SK-N-SH (cell line): ENCODE measurements at regions not wholly inside any gene's neighbourhood (a gene's known extent, or its start where the extent isn't known, plus 50 kb on each side); places are given as distances from the start of the nearest gene placed in this dataset.
A peak's percentile ranks its signal among the peaks of the same experiment; 100 is the strongest.

Experiments used
- CTCF ChIA-PET: fragments of 300-600, 350-600 bp; formaldehyde crosslinking; extraction: SDS; loops from one replicate; lab custom pipeline; 2021; lab: Yijun Ruan, JAX
- POLR2A ChIA-PET: fragments of 350-600 bp; sonication (Branson Sonifier 250); formaldehyde crosslinking; extraction: SDS; loops from one replicate; lab custom pipeline; 2020; ENCODE audit warnings: antibody characterized with exemption, inconsistent platforms; lab: Yijun Ruan, JAX
- DNase-seq: peaks from one replicate; pipeline ENCODE4 v3.0.0; 2012
- H2AFZ ChIP-seq: fragments of 200-600 bp; sonication (generic); 2 replicates; pipeline ENCODE4 v1.8.1; 2016; ENCODE audit warnings: antibody characterized with exemption, mild to moderate bottlenecking, low read depth
- H3F3A ChIP-seq: fragments of 200-600 bp; sonication (generic); replicated peaks from 2 replicates; pipeline ENCODE3; 2016; ENCODE audit warnings: antibody characterized with exemption, mild to moderate bottlenecking; ENCODE audit not compliant: insufficient read depth
- H3K27ac ChIP-seq, 2 experiments: fragments of 200-500 bp in 1 of 2; fragments of 200-600 bp in 1 of 2; sonication (Bioruptor generic) in 1 of 2; sonication (generic), shearing (Covaris generic) in 1 of 2; 2 replicates each; pipeline versions ENCODE4 v1.5.1 to v1.6.1; 2014 to 2016; ENCODE audit warnings: low read depth in 2 of 2, inconsistent platforms in 1 of 2, low read length in 1 of 2, mild to moderate bottlenecking in 1 of 2, mixed read lengths in 1 of 2
- H3K27me3 ChIP-seq: fragments of 200-600 bp; sonication (generic), shearing (Covaris generic); 2 replicates; pipeline ENCODE4 v1.6.1; 2016; ENCODE audit warnings: mixed run types; ENCODE audit not compliant: insufficient read depth
- H3K36me3 ChIP-seq, 2 experiments: fragments of 200-500 bp in 1 of 2; fragments of 200-600 bp in 1 of 2; sonication (Bioruptor generic) in 1 of 2; sonication (generic) in 1 of 2; replicated peaks in 1 of 2; 2 replicates each; pipeline versions ENCODE3 to v1.5.1; 2014 to 2016; ENCODE audit warnings: low read length in 1 of 2, mild to moderate bottlenecking in 1 of 2; ENCODE audit not compliant: insufficient read depth in 2 of 2, control insufficient read depth in 1 of 2
- H3K4me1 ChIP-seq, 2 experiments: fragments of 200-500 bp in 1 of 2; fragments of 200-600 bp in 1 of 2; sonication (Bioruptor generic) in 1 of 2; sonication (generic), shearing (Covaris generic) in 1 of 2; 2 replicates each; pipeline versions ENCODE4 v1.5.1 to v1.6.1; 2014 to 2016; ENCODE audit warnings: low read depth in 1 of 2, low read length in 1 of 2, mixed run types in 1 of 2; ENCODE audit not compliant: insufficient read depth in 2 of 2, control insufficient read depth in 1 of 2
- H3K4me2 ChIP-seq: fragments of 200-600 bp; sonication (generic), shearing (Covaris generic); 2 replicates; pipeline ENCODE4 v1.6.1; 2017; ENCODE audit warnings: mixed run types
- H3K4me3 ChIP-seq, 2 experiments: fragments of 200-500 bp in 1 of 2; fragments of 200-600 bp in 1 of 2; sonication (Bioruptor generic) in 1 of 2; sonication (generic), shearing (Covaris generic) in 1 of 2; 2 replicates each; pipeline versions ENCODE4 v1.5.1 to v1.8.1; 2014 to 2016; ENCODE audit warnings: low read depth in 2 of 2, inconsistent platforms in 1 of 2, low read length in 1 of 2, mild to moderate bottlenecking in 1 of 2, mixed read lengths in 1 of 2, moderate library complexity in 1 of 2
- H3K79me2 ChIP-seq: fragments of 200-600 bp; sonication (generic); 2 replicates; pipeline ENCODE4 v1.8.1; 2017; ENCODE audit warnings: mild to moderate bottlenecking; ENCODE audit not compliant: insufficient read depth
- H3K9ac ChIP-seq: fragments of 200-600 bp; sonication (generic); 2 replicates; pipeline ENCODE4 v1.6.1; 2017; ENCODE audit warnings: mixed run types
- H3K9me2 ChIP-seq: fragments of 200-600 bp; sonication (generic); 2 replicates; pipeline ENCODE4 v1.6.1; 2017; ENCODE audit warnings: mixed run types
- H3K9me3 ChIP-seq: fragments of 200-600 bp; sonication (generic); 2 replicates; pipeline ENCODE4 v1.6.1; 2017; ENCODE audit warnings: mixed run types, mild to moderate bottlenecking, moderate library complexity
- H4K20me1 ChIP-seq: fragments of 200-600 bp; sonication (generic); 2 replicates; pipeline ENCODE4 v1.6.1; 2017; ENCODE audit warnings: mild to moderate bottlenecking, mixed run types; ENCODE audit not compliant: insufficient read depth
- CHD2 ChIP-seq: fragments of 150-350 bp; IDR thresholded peaks from 2 replicates; pipeline ENCODE4 v1.6.1; 2018; ENCODE audit warnings: low read length; ENCODE audit not compliant: partially characterized antibody
- EP300 ChIP-seq, 2 experiments: IDR thresholded peaks; 2 replicates each; pipeline versions ENCODE4 v1.4.0 to v1.6.1; 2012; ENCODE audit warnings: borderline replicate concordance in 1 of 2, low read depth in 1 of 2, low read length in 1 of 2
- EZH2phosphoT487 ChIP-seq: fragments of 200-600 bp; sonication (generic); IDR thresholded peaks from 2 replicates; pipeline ENCODE4 v1.6.1; 2017; ENCODE audit warnings: low read depth, mixed run types, mild to moderate bottlenecking, antibody characterized with exemption, moderate library complexity, borderline replicate concordance
- FOSL2 ChIP-seq: IDR thresholded peaks from 2 replicates; pipeline ENCODE4 v1.4.0; 2012; ENCODE audit warnings: low read depth, mild to moderate bottlenecking, moderate library complexity, borderline replicate concordance
- FOXM1 ChIP-seq: IDR thresholded peaks from 2 replicates; pipeline ENCODE4 v1.4.0; 2012; ENCODE audit warnings: low read depth, mild to moderate bottlenecking
- GABPA ChIP-seq: IDR thresholded peaks from 2 replicates; pipeline ENCODE4 v1.4.0; 2012; ENCODE audit warnings: low read depth, mild to moderate bottlenecking
- GATA2 ChIP-seq: sonication (generic); formaldehyde crosslinking; IDR thresholded peaks from 2 replicates; pipeline ENCODE4 v1.5.0; 2020; ENCODE audit warnings: mild to moderate bottlenecking, missing genetic modification reagents
- JUND ChIP-seq: IDR thresholded peaks from 2 replicates; pipeline ENCODE4 v1.4.0; 2012
- MAX ChIP-seq: IDR thresholded peaks from 2 replicates; pipeline ENCODE4 v1.4.0; 2012; ENCODE audit warnings: low read depth
- MEF2A ChIP-seq: IDR thresholded peaks from 2 replicates; pipeline ENCODE4 v1.4.0; 2012; ENCODE audit warnings: low read depth, borderline replicate concordance
- MXI1 ChIP-seq: IDR thresholded peaks from 2 replicates; pipeline ENCODE4 v1.6.1; 2012; ENCODE audit warnings: mild to moderate bottlenecking, low read depth, low read length, improper control_type of control experiment
- NFIC ChIP-seq: IDR thresholded peaks from 2 replicates; pipeline ENCODE4 v1.4.0; 2012; ENCODE audit warnings: borderline replicate concordance
- NRF1 ChIP-seq: IDR thresholded peaks from 2 replicates; pipeline ENCODE4 v1.6.1; 2012; ENCODE audit warnings: low read depth, mild to moderate bottlenecking, low read length
- PBX3 ChIP-seq: IDR thresholded peaks from 2 replicates; pipeline ENCODE4; 2012
- POLR2AphosphoS5 ChIP-seq: IDR thresholded peaks from 2 replicates; pipeline ENCODE4 v1.6.1; 2012; ENCODE audit warnings: low read depth, low read length
- RAD21 ChIP-seq: IDR thresholded peaks from 2 replicates; pipeline ENCODE4 v1.6.1; 2012; ENCODE audit warnings: mild to moderate bottlenecking, low read length
- RCOR1 ChIP-seq: fragments of 150-350 bp; IDR thresholded peaks from 2 replicates; pipeline ENCODE4 v1.6.1; 2017; ENCODE audit warnings: antibody characterized with exemption, low read length
- RXRA ChIP-seq: IDR thresholded peaks from 2 replicates; pipeline ENCODE4 v1.4.0; 2012; ENCODE audit warnings: low read depth, mild to moderate bottlenecking, borderline replicate concordance
- TAF1 ChIP-seq: IDR thresholded peaks from 2 replicates; pipeline ENCODE4 v1.6.1; 2012; ENCODE audit warnings: low read depth, mild to moderate bottlenecking, low read length, moderate library complexity, borderline replicate concordance
- TCF12 ChIP-seq: IDR thresholded peaks from 2 replicates; pipeline ENCODE4 v1.4.0; 2012
- TEAD4 ChIP-seq: IDR thresholded peaks from 2 replicates; pipeline ENCODE4 v1.4.0; 2012; ENCODE audit warnings: mild to moderate bottlenecking, borderline replicate concordance; ENCODE audit not compliant: insufficient read depth
- USF1 ChIP-seq: IDR thresholded peaks from 2 replicates; pipeline ENCODE4 v1.4.0; 2012; ENCODE audit warnings: low read depth, borderline replicate concordance

- Histone ChIP-seq H3K4me1 (peaks cover 0 to 13% of the 10 kb centered on the region in 2 experiments; a peak in 1 of 4 replicates), H3K27me3 (no peaks in the 10 kb centered on the region), H3K4me2 (no peak overlapping the region; the same call in 1 of the 2 replicates), H3K4me3 (no peak overlapping the region), H3K9me2 (no peaks in the 10 kb centered on the region), H4K20me1 (no peaks in the 10 kb centered on the region), H2AFZ (no peak overlapping the region; the same call in 1 of the 2 replicates), H3K9me3 (peaks cover 12% of the 10 kb centered on the region; the same call in 1 of the 2 replicates), H3K36me3 (no peaks in the 10 kb centered on the region), H3K9ac (peak overlapping the region; percentile 8; the same call in 1 of the 2 replicates), H3F3A (peaks cover 8% of the 10 kb centered on the region), H3K79me2 (no peaks in the 10 kb centered on the region), H3K27ac (peak overlapping the region in 1 of 2 experiments; percentile 66; a peak in 2 of 4 replicates)
- TF ChIP-seq NFIC (peak; percentile 67), MEF2A (peak; percentile 82), JUND (peak; percentile 77), RXRA (peak; percentile 65), TEAD4 (peak; percentile 33; the same call in 1 of the 2 replicates), FOXM1 (no peak), PBX3 (peak; percentile 34; the same call in 1 of the 2 replicates), RAD21 (no peak), USF1 (no peak), TAF1 (no peak), EP300 (IDR thresholded peaks at IDR 0.05; ENCODE audit: borderline replicate concordance in 1 of 2, low read depth in 1 of 2, low read length in 1 of 2) (peak in 1 of 2 experiments; percentile 67; a peak in 2 of 4 replicates), FOSL2 (peak; percentile 73; the same call in 1 of the 2 replicates), TCF12 (peak; percentile 62), MAX (peak; percentile 53; the same call in 1 of the 2 replicates)
- POLR2A ChIA-PET: no interaction called here
- no peak for DNase-seq
- CTCF ChIA-PET: no interaction called here
Observed at GRCh38 chr4:17142232-17142711, 243.8 kb upstream of the LDB2 start.

GRCh38 chr4:17138847-17139246 lies 240.4 kb upstream of the LDB2 start:
- Histone ChIP-seq H3K9me2 (no peaks in the 10 kb centered on the region), H3K9me3 (peaks cover 12% of the 10 kb centered on the region; the same call in 1 of the 2 replicates), H3K27ac (no peak overlapping the region), H3K27me3 (no peaks in the 10 kb centered on the region), H3K79me2 (no peaks in the 10 kb centered on the region), H3K4me3 (no peak overlapping the region), H2AFZ (no peak overlapping the region), H4K20me1 (no peaks in the 10 kb centered on the region), H3F3A (peaks cover 8% of the 10 kb centered on the region), H3K4me2 (no peak overlapping the region), H3K4me1 (peaks cover 0 to 13% of the 10 kb centered on the region in 2 experiments; a peak in 1 of 4 replicates), H3K9ac (no peak overlapping the region), H3K36me3 (no peaks in the 10 kb centered on the region)
- ChIA-PET POLR2A (no interaction called here), CTCF (no interaction called here)
- no peak for DNase-seq
- TF ChIP-seq CHD2 (no peak), RAD21 (no peak), EZH2phosphoT487 (no peak), NFIC (no peak), RCOR1 (no peak), PBX3 (no peak), GATA2 (CRISPR knock-in tag) (no peak), GABPA (no peak), FOSL2 (no peak), POLR2AphosphoS5 (no peak), JUND (no peak), USF1 (no peak), RXRA (no peak), MXI1 (no peak), NRF1 (no peak)
